ENCODE measurements at regions not wholly inside any gene's neighbourhood (a gene's known extent, or its start where the extent isn't known, plus 50 kb on each side); places are given as distances from the start of the nearest gene placed in this dataset.

GRCh38 chr13:57044910-57045309, 95.8 kb upstream of the PRR20A start:
- no peak for DNase-seq (ENCODE audit: low spot score)
- Mint-ChIP-seq H3K36me3 (ENCODE audit: low read depth) (no peaks in the 10 kb centered on the region), H3K9me3 (peaks cover 37% of the 10 kb centered on the region), H3K4me1 (ENCODE audit: low read depth) (no peaks in the 10 kb centered on the region), H3K4me3 (no peak overlapping the region), H3K27ac (no peak overlapping the region), H3K27me3 (ENCODE audit: insufficient read depth) (no peaks in the 10 kb centered on the region)
- intact Hi-C loops (cut with micrococcal nuclease) = no loop called here

GRCh38 chr13:57045826-57046546, 94.7 kb upstream of the PRR20A start:
- H3K27ac Mint-ChIP-seq = no peak overlapping the region
- no peaks in the 10 kb centered on the region for H3K36me3 Mint-ChIP-seq (ENCODE audit: low read depth)
- H3K4me1 Mint-ChIP-seq (ENCODE audit: low read depth) = no peaks in the 10 kb centered on the region
- peaks cover 46% of the 10 kb centered on the region for H3K9me3 Mint-ChIP-seq
- H3K27me3 Mint-ChIP-seq (ENCODE audit: insufficient read depth) = no peaks in the 10 kb centered on the region
- intact Hi-C loops (cut with micrococcal nuclease) = no loop called here
- H3K4me3 Mint-ChIP-seq = no peak overlapping the region
- no peak for DNase-seq (ENCODE audit: low spot score)

GRCh38 chr13:57056601-57057180, 84.0 kb upstream of the PRR20A start:
- no peak for DNase-seq (ENCODE audit: low spot score)
- Mint-ChIP-seq H3K4me1 (ENCODE audit: low read depth) (no peaks in the 10 kb centered on the region), H3K36me3 (ENCODE audit: low read depth) (no peaks in the 10 kb centered on the region), H3K27ac (no peak overlapping the region), H3K4me3 (no peak overlapping the region), H3K27me3 (ENCODE audit: insufficient read depth) (no peaks in the 10 kb centered on the region), H3K9me3 (peaks cover 9% of the 10 kb centered on the region)
- intact Hi-C loops (cut with micrococcal nuclease) = no loop called here

- Mint-ChIP-seq H3K4me1 (ENCODE audit: low read depth) (no peaks in the 10 kb centered on the region), H3K27ac (no peak overlapping the region), H3K9me3 (peaks cover 19% of the 10 kb centered on the region), H3K36me3 (ENCODE audit: low read depth) (no peaks in the 10 kb centered on the region), H3K27me3 (ENCODE audit: insufficient read depth) (no peaks in the 10 kb centered on the region), H3K4me3 (no peak overlapping the region)
- intact Hi-C loops (cut with micrococcal nuclease) = no loop called here
- no peak for DNase-seq (ENCODE audit: low spot score)
Measured at GRCh38 chr13:57063007-57063406, 77.7 kb upstream of the PRR20A start.

- intact Hi-C loops (cut with micrococcal nuclease) = no loop called here
- no peak for DNase-seq (ENCODE audit: low spot score)
- H3K27me3 Mint-ChIP-seq (ENCODE audit: insufficient read depth) = no peaks in the 10 kb centered on the region
- no peaks in the 10 kb centered on the region for H3K9me3 Mint-ChIP-seq
- no peaks in the 10 kb centered on the region for H3K4me1 Mint-ChIP-seq (ENCODE audit: low read depth)
- no peaks in the 10 kb centered on the region for H3K36me3 Mint-ChIP-seq (ENCODE audit: low read depth)
- H3K27ac Mint-ChIP-seq = no peak overlapping the region
- no peak overlapping the region for H3K4me3 Mint-ChIP-seq
Measured at GRCh38 chr13:57073983-57074382, 66.7 kb upstream of the PRR20A start.

- Mint-ChIP-seq H3K9me3 (peaks cover 3% of the 10 kb centered on the region), H3K27ac (no peak overlapping the region), H3K4me3 (no peak overlapping the region), H3K27me3 (ENCODE audit: insufficient read depth) (no peaks in the 10 kb centered on the region), H3K4me1 (ENCODE audit: low read depth) (no peaks in the 10 kb centered on the region), H3K36me3 (ENCODE audit: low read depth) (no peaks in the 10 kb centered on the region)
- no peak for DNase-seq (ENCODE audit: low spot score)
- intact Hi-C loops (cut with micrococcal nuclease) = no loop called here
Measured at GRCh38 chr13:57075588-57075987, 65.1 kb upstream of the PRR20A start.

GRCh38 chr13:57087006-57087405, 53.7 kb upstream of the PRR20A start:
- no peak overlapping the region for H3K4me3 Mint-ChIP-seq
- H3K9me3 Mint-ChIP-seq = peaks cover 26% of the 10 kb centered on the region
- no peak for DNase-seq (ENCODE audit: low spot score)
- no peaks in the 10 kb centered on the region for H3K4me1 Mint-ChIP-seq (ENCODE audit: low read depth)
- no peaks in the 10 kb centered on the region for H3K36me3 Mint-ChIP-seq (ENCODE audit: low read depth)
- no peak overlapping the region for H3K27ac Mint-ChIP-seq
- intact Hi-C loops (cut with micrococcal nuclease) = no loop called here
- no peaks in the 10 kb centered on the region for H3K27me3 Mint-ChIP-seq (ENCODE audit: insufficient read depth)
